Neural cell (in vitro differentiated cells): ENCODE measurements at regions not wholly inside any gene's neighbourhood (a gene's known extent, or its start where the extent isn't known, plus 50 kb on each side); places are given as distances from the start of the nearest gene placed in this dataset.

ENCODE experiments used
- EP300 ChIP-seq: fragments of 450-650 bp; conservative IDR thresholded peaks from 2 replicates; pipeline ENCODE4 v1.6.1; 2014; ENCODE audit warnings: antibody characterized with exemption, mild to moderate bottlenecking, moderate library complexity; ENCODE audit not compliant: poor library complexity, severe bottlenecking
- MXI1 ChIP-seq: fragments of 450-650 bp; conservative IDR thresholded peaks from 2 replicates; pipeline ENCODE4 v1.6.1; 2014; ENCODE audit warnings: antibody characterized with exemption, mild to moderate bottlenecking; ENCODE audit not compliant: poor library complexity, severe bottlenecking
- POLR2AphosphoS5 ChIP-seq: IDR thresholded peaks from 2 replicates; pipeline ENCODE4 v1.6.1; 2012
- RAD21 ChIP-seq: fragments of 450-650 bp; conservative IDR thresholded peaks from 2 replicates; pipeline ENCODE4 v1.6.1; 2014; ENCODE audit warnings: antibody characterized with exemption, mild to moderate bottlenecking, moderate library complexity
- SMC3 ChIP-seq: fragments of 450-650 bp; conservative IDR thresholded peaks from 2 replicates; pipeline ENCODE4 v1.6.1; 2014; ENCODE audit warnings: antibody characterized with exemption, mild to moderate bottlenecking, moderate library complexity; ENCODE audit not compliant: poor library complexity
- TAF1 ChIP-seq: IDR thresholded peaks from 2 replicates; pipeline ENCODE4 v1.6.1; 2012; ENCODE audit warnings: low read depth
- TF ChIP-seq, protein P1 (sequence below): fragments of 450-650 bp; IDR thresholded peaks from 2 replicates; pipeline ENCODE4 v1.5.1; 2014; ENCODE audit warnings: antibody characterized with exemption, mild to moderate bottlenecking, moderate library complexity; ENCODE audit not compliant: poor library complexity, severe bottlenecking

DNA sequence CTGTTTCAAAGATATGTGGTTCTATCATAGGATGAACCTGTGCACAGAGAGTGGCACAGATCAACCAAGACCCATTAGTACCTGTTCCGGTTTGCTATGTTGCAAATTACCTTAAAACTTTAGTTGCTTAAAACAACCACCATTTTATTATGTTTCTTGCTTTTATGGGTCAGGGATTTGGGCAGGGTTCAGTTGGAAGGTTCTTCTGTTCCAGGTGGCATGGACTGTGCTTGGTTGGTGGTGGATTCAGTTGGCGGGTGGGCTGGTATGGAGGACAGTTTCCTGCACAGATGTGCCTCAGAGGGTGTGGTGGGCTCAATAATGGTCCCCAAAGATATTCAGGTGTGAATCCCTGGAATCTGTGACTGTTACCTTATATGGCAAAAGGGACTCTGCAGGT lies 166.3 kb downstream of the SLC35B3 start:
- TF ChIP-seq POLR2AphosphoS5 (no peak), TAF1 (no peak), EP300 (no peak), MXI1 (no peak), SMC3 (no peak), RAD21 (no peak)
- TF ChIP-seq, protein P1, sequence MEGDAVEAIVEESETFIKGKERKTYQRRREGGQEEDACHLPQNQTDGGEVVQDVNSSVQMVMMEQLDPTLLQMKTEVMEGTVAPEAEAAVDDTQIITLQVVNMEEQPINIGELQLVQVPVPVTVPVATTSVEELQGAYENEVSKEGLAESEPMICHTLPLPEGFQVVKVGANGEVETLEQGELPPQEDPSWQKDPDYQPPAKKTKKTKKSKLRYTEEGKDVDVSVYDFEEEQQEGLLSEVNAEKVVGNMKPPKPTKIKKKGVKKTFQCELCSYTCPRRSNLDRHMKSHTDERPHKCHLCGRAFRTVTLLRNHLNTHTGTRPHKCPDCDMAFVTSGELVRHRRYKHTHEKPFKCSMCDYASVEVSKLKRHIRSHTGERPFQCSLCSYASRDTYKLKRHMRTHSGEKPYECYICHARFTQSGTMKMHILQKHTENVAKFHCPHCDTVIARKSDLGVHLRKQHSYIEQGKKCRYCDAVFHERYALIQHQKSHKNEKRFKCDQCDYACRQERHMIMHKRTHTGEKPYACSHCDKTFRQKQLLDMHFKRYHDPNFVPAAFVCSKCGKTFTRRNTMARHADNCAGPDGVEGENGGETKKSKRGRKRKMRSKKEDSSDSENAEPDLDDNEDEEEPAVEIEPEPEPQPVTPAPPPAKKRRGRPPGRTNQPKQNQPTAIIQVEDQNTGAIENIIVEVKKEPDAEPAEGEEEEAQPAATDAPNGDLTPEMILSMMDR = no peak
